GM18870 (cell line): ENCODE measurements at regions not wholly inside any gene's neighbourhood (a gene's known extent, or its start where the extent isn't known, plus 50 kb on each side); places are given as distances from the start of the nearest gene placed in this dataset.
"Not testable (repeated sequence)": the region's sequence is repeated elsewhere in the genome, so short reads cannot be mapped to it uniquely, and the experiment has no call there.

Experiments
- ATAC-seq: cut with Tn5 transposase; IDR thresholded peaks from one replicate; pipeline ENCODE4 v1.9.1; 2021; ENCODE audit warnings: moderate library complexity; ENCODE audit not compliant: unreplicated experiment

GRCh38 chr5:110278449-110278848, 448.0 kb downstream of the TMEM232 start:
- not testable (repeated sequence) for ATAC-seq

- not testable (repeated sequence) for ATAC-seq
These were observed 442.4 kb downstream of the TMEM232 start for GRCh38 chr5:110284121-110284520.

GRCh38 chr5:110288766-110289511, 437.5 kb downstream of the TMEM232 start:
- ATAC-seq: no peak

- ATAC-seq: no peak
These were observed 437.0 kb downstream of the TMEM232 start for GRCh38 chr5:110289512-110289810.

- no peak for ATAC-seq
These were observed 435.9 kb downstream of the TMEM232 start for GRCh38 chr5:110290542-110290941.

- ATAC-seq: no peak
These were observed 432.2 kb downstream of the TMEM232 start for GRCh38 chr5:110294281-110294680.

GRCh38 chr5:110297152-110297670, 429.3 kb downstream of the TMEM232 start:
- no peak for ATAC-seq

GRCh38 chr5:110304176-110304575, 422.3 kb downstream of the TMEM232 start:
- no peak for ATAC-seq

- ATAC-seq: no peak
These were observed 419.8 kb downstream of the TMEM232 start for GRCh38 chr5:110306650-110307049.

- no peak for ATAC-seq
These were observed 417.2 kb downstream of the TMEM232 start for GRCh38 chr5:110309222-110309621.

- not testable (repeated sequence) for ATAC-seq
These were observed 409.9 kb downstream of the TMEM232 start for GRCh38 chr5:110316566-110316965.

- ATAC-seq: no peak
These were observed 405.4 kb downstream of the TMEM232 start for GRCh38 chr5:110321117-110321516.

- ATAC-seq: no peak
These were observed 403.1 kb downstream of the TMEM232 start for GRCh38 chr5:110323357-110323756.

GRCh38 chr5:110323832-110324231, 402.6 kb downstream of the TMEM232 start:
- ATAC-seq: no peak

GRCh38 chr5:110324876-110325275, 401.6 kb downstream of the TMEM232 start:
- ATAC-seq: no peak

GRCh38 chr5:110329955-110330525, 396.4 kb downstream of the TMEM232 start:
- ATAC-seq: no peak

GRCh38 chr5:110333384-110333783, 393.1 kb downstream of the TMEM232 start:
- ATAC-seq: no peak

GRCh38 chr5:110335361-110336066, 391.0 kb downstream of the TMEM232 start:
- ATAC-seq: no peak

- no peak for ATAC-seq
These were observed 388.0 kb downstream of the TMEM232 start for GRCh38 chr5:110338341-110339083.

GRCh38 chr5:110339399-110339798, 387.1 kb downstream of the TMEM232 start:
- no peak for ATAC-seq

- no peak for ATAC-seq
These were observed 384.6 kb downstream of the TMEM232 start for GRCh38 chr5:110341836-110342235.
